ENCODE measurements at regions not wholly inside any gene's neighbourhood (a gene's known extent, or its start where the extent isn't known, plus 50 kb on each side); places are given as distances from the start of the nearest gene placed in this dataset.

- no peak for TF ChIP-seq EZH2 (IDR thresholded peaks at IDR 0.05; ENCODE audit: insufficient read depth, poor library complexity, severe bottlenecking)
- no peak for TF ChIP-seq EZH2phosphoT487 (IDR thresholded peaks at IDR 0.05; ENCODE audit: insufficient read depth, low read depth)
Measured at GRCh38 chrX:9091258-9091657, 57.3 kb upstream of the FAM9B start.

All from GM23248 (cell line).